ENCODE measurements at regions not wholly inside any gene's neighbourhood (a gene's known extent, or its start where the extent isn't known, plus 50 kb on each side); places are given as distances from the start of the nearest gene placed in this dataset.

DNA sequence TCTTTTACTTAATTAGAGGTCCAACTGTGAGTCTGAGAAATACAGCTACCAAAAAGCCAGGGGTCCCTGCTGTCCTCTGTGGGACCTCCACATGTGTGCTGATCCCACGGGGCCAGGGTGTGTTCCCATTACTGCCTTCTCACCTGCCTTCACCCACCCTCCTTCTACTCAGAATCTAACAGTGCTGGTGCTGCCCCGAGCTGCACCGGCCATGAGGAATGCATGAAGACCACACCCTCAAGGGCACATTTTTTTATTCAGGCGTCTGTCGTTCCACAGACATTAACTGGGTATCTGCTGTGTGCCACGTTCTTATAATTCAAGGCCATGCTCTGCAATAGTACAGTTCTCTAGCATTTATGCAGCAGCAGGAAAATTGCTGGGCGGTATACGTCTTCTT lies 188.5 kb upstream of the PFKP start:
- Histone ChIP-seq H3K9me3 (ENCODE audit: low read length) (no peaks in the 10 kb centered on the region), H2AFZ (ENCODE audit: low read length) (no peak overlapping the region), H3K4me1 (ENCODE audit: insufficient read depth, low read length, poor library complexity, severe bottlenecking) (no peaks in the 10 kb centered on the region), H3K36me3 (ENCODE audit: insufficient read depth, low read length) (no peaks in the 10 kb centered on the region), H3K9me2 (ENCODE audit: insufficient read depth, low read length) (no peaks in the 10 kb centered on the region), H3K27ac (ENCODE audit: low read depth, low read length, poor library complexity, severe bottlenecking) (no peak overlapping the region), H4K20me1 (ENCODE audit: insufficient read depth, low read length) (no peaks in the 10 kb centered on the region), H3K79me2 (ENCODE audit: insufficient read depth, low read depth, low read length) (no peaks in the 10 kb centered on the region), H3K4me2 (ENCODE audit: low read length) (no peak overlapping the region), H3K4me3 (ENCODE audit: low read depth, low read length, poor library complexity, severe bottlenecking) (no peak overlapping the region)
- BruUV-seq (replicated peaks): no TSS peak
- POLR2A ChIA-PET: no interaction called here
- CTCF ChIA-PET (ENCODE audit: unreplicated experiment): no interaction called here
- no peak for DNase-seq (ENCODE audit: low spot score)
- intact Hi-C loops (cut with micrococcal nuclease; ENCODE audit: unreplicated experiment): no loop called here
- TF ChIP-seq CTCF (conservative IDR thresholded peaks at IDR 0.05; ENCODE audit: low read length) (no peak), EZH2phosphoT487 (IDR thresholded peaks at IDR 0.05; ENCODE audit: borderline replicate concordance, low read depth, low read length) (no peak)

DNA sequence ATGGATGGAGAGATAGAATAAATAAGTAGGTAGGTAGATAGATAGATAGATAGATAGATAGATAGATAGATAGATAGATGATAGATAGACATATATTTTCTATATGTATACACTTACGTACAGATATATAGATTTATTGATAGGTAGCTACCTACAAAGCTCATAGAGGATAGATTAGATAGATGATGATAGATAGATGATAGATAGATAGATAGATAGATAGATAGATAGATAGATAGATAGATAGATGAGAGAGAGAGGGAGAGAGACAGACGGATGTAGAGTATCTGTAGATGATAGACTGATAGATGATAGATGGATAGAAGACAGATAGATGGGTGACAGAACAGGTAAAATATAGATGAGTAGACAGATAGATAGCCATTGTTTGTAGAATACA lies 191.3 kb upstream of the PFKP start:
- no peak for TF ChIP-seq CTCF (conservative IDR thresholded peaks at IDR 0.05; ENCODE audit: low read length)
- TF ChIP-seq EZH2phosphoT487 (IDR thresholded peaks at IDR 0.05; ENCODE audit: borderline replicate concordance, low read depth, low read length): no peak
- H3K9me2 ChIP-seq (ENCODE audit: insufficient read depth, low read length): no peaks in the 10 kb centered on the region
- no peak overlapping the region for H3K4me2 ChIP-seq (ENCODE audit: low read length)
- no peaks in the 10 kb centered on the region for H4K20me1 ChIP-seq (ENCODE audit: insufficient read depth, low read length)
- intact Hi-C loops (cut with micrococcal nuclease; ENCODE audit: unreplicated experiment): no loop called here
- no TSS peak for BruUV-seq (replicated peaks)
- H3K79me2 ChIP-seq (ENCODE audit: insufficient read depth, low read depth, low read length): no peaks in the 10 kb centered on the region
- no peaks in the 10 kb centered on the region for H3K36me3 ChIP-seq (ENCODE audit: insufficient read depth, low read length)
- H3K9me3 ChIP-seq (ENCODE audit: low read length): no peaks in the 10 kb centered on the region
- no peak overlapping the region for H3K4me3 ChIP-seq (ENCODE audit: low read depth, low read length, poor library complexity, severe bottlenecking)
- H2AFZ ChIP-seq (ENCODE audit: low read length): no peak overlapping the region
- H3K4me1 ChIP-seq (ENCODE audit: insufficient read depth, low read length, poor library complexity, severe bottlenecking): no peaks in the 10 kb centered on the region
- CTCF ChIA-PET (ENCODE audit: unreplicated experiment): no interaction called here
- no peak overlapping the region for H3K27ac ChIP-seq (ENCODE audit: low read depth, low read length, poor library complexity, severe bottlenecking)
- POLR2A ChIA-PET: no interaction called here
- no peak for DNase-seq (ENCODE audit: low spot score)

GRCh38 chr10:2874963-2875362 lies 192.4 kb upstream of the PFKP start:
- intact Hi-C loops (cut with micrococcal nuclease; ENCODE audit: unreplicated experiment): no loop called here
- no peaks in the 10 kb centered on the region for H4K20me1 ChIP-seq (ENCODE audit: insufficient read depth, low read length)
- BruUV-seq (replicated peaks): no TSS peak

More at GRCh38 chr10:2874963-2875362, 192.4 kb upstream of the PFKP start:
- no peaks in the 10 kb centered on the region for H3K9me2 ChIP-seq (ENCODE audit: insufficient read depth, low read length)
- no peak overlapping the region for H3K4me3 ChIP-seq (ENCODE audit: low read depth, low read length, poor library complexity, severe bottlenecking)
- H3K9me3 ChIP-seq (ENCODE audit: low read length): no peaks in the 10 kb centered on the region
- no peak overlapping the region for H3K4me2 ChIP-seq (ENCODE audit: low read length)
- no peaks in the 10 kb centered on the region for H3K4me1 ChIP-seq (ENCODE audit: insufficient read depth, low read length, poor library complexity, severe bottlenecking)
- no peaks in the 10 kb centered on the region for H3K79me2 ChIP-seq (ENCODE audit: insufficient read depth, low read depth, low read length)
- POLR2A ChIA-PET: interaction anchor here (0.7 kb wide), 1 partner anchor 16 kb away, joined by 4 read pairs; no protein-coding TSS in a partner anchor
- H3K27ac ChIP-seq (ENCODE audit: low read depth, low read length, poor library complexity, severe bottlenecking): no peak overlapping the region
- DNase-seq (ENCODE audit: low spot score): no peak
- CTCF ChIA-PET (ENCODE audit: unreplicated experiment): no interaction called here
- H3K36me3 ChIP-seq (ENCODE audit: insufficient read depth, low read length): no peaks in the 10 kb centered on the region
- no peak for TF ChIP-seq CTCF (conservative IDR thresholded peaks at IDR 0.05; ENCODE audit: low read length)
- no peak for TF ChIP-seq EZH2phosphoT487 (IDR thresholded peaks at IDR 0.05; ENCODE audit: borderline replicate concordance, low read depth, low read length)
- H2AFZ ChIP-seq (ENCODE audit: low read length): no peak overlapping the region
